NCI-H460 (cell line): ENCODE measurements at regions not wholly inside any gene's neighbourhood (a gene's known extent, or its start where the extent isn't known, plus 50 kb on each side); places are given as distances from the start of the nearest gene placed in this dataset.
A peak's percentile ranks its signal among the peaks of the same experiment; 100 is the strongest.

ENCODE experiments used
- DNase-seq: peaks from one replicate; pipeline ENCODE4 v3.0.0-alpha.2; 2016; ENCODE audit warnings: low read depth; ENCODE audit errors: extremely low read depth

DNA sequence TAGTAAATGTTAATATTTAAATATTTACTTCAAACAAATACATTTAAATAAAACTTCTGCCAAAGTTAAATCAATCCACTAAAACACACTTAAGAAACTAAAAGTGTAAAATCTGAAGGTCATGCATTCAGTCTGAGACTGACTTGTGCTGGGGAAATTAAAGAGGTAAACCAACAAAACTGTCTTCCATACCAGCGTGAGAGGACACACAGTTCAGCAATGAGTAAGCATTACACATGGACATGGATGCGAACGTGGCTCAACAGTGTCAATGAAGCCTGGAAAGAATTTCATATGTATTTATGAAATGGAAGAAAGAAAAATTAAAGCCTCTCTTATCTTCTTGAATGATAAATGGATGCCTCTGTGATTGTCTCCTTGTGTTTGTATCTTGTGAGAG is 1052.3 kb downstream of the AACS start:
- DNase-seq: peak; percentile 50

DNA sequence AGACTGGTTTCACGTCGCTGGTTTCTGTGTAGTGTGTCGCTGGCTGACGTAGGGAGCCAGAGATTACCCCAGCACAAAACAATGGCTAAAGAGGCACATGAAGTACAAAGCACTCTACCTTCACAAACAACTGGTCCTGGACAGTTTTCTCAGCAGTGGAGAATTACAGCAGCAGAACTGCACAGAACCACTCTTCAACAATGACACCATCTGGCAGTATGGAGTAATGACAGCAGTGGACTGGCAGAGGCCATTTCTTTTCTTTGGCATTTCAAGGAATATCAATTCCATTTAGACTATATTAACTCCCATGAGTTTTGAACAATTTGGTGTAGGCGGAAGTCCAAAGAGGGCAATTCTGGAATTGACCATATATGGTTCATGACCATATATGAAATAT is 1074.1 kb downstream of the AACS start:
- no peak for DNase-seq

DNA sequence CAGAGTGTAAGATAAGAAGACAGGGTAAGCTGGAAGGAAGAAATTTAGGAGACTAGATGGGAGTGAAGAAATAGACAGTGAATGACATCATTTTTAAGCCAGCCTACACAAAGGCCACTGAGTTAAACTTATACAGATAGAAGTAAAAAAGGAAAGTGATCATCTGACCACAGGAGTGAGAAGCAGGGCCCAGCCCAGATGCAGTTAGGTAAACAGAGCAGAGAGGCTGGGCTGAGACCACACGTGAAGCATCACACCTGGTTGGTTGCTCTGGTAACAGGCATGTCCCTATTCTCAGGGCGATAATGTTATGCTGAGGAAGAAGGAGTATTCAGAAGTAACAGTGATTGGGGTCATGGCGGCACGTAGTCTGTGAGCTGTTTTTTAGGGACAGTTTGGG is 1079.4 kb downstream of the AACS start:
- DNase-seq: no peak

DNA sequence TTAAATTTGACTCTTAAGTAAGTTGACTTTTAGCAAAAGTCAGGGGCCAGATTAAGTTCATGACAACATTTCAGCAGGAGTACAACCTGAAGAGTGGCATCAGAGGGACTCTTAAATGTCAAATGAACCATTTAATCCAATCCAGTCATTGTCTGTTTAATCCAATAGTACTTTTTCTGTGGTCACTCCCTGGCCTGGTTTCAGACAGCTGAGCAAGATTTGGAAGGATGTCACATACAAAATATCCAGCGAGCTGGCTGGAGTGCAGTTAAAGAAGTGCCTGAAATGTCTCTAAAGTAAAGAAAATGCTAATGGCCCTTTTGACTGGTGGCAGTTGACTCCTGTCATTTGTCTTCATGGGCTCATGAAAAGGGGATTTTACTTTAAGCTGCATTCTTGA is 1082.1 kb downstream of the AACS start:
- no peak for DNase-seq

DNA sequence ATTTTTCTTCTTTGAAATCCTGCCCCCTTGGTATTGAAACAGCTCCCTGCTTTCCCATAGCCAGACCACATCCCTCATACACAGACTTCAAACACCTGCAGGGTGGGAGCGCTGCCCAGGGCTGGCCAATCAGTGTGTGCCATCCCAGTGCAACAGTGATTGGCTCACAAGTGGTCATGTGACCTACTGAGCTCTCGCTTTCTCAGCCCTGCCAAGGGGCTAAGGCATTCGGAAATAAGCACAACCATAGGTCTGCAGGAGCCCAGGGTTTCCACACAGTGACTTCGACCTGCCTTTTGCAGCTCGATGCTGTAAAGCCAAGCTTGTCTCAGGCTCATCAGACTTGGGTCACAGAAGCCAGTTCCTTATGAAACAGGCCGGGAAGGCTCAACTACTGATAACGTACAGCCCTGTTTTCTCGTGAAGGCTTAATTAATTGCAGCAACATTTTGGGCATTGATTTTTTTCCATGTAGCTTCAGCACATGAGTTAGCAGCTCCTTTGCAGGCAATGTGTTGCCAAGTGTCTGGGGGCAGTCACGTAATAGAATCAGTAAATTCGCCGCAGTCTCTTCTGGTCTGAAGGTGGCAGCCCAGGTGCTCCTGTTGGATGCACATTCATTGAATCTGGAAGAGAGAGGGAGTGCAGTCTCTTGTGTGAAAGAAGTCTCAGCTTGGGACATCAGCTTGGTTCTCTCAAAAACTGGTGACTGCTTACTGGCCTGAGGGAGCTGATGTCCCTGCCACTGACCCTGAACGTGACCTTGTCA is 1091.8 kb downstream of the AACS start:
- DNase-seq: no peak

DNA sequence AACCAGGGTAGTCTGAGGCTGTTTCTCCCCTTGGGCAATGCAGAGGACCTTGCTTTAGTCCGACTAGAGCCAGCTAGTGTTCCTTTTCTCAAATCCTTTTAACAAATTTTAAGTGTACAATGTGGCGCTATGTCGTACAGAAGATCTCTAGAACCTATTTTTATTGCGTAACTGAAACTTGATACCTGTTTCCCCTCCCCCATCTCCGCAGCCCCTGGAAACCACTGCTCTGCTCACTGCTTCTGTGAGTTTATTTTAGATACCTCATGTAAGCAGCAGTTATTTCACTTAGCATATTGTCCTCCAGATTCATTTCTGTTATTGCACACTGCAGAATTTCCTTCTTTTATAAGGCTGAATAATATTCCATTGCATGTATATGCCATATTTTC is 1092.3 kb downstream of the AACS start:
- no peak for DNase-seq

GRCh38 chr12:126159139-126159538 is 1093.9 kb downstream of the AACS start:
- DNase-seq: no peak

GRCh38 chr12:126160912-126161311 is 1095.7 kb downstream of the AACS start:
- DNase-seq: no peak

- no peak for DNase-seq
Observed at GRCh38 chr12:126163984-126164383, 1098.7 kb downstream of the AACS start.

GRCh38 chr12:126171937-126172559 is 1106.8 kb downstream of the AACS start:
- DNase-seq: no peak

GRCh38 chr12:126182619-126183236 is 1117.5 kb downstream of the AACS start:
- no peak for DNase-seq

- DNase-seq: no peak
Observed at GRCh38 chr12:126185025-126185424, 1119.8 kb downstream of the AACS start.

GRCh38 chr12:126189856-126190255 is 1124.6 kb downstream of the AACS start:
- no peak for DNase-seq

DNA sequence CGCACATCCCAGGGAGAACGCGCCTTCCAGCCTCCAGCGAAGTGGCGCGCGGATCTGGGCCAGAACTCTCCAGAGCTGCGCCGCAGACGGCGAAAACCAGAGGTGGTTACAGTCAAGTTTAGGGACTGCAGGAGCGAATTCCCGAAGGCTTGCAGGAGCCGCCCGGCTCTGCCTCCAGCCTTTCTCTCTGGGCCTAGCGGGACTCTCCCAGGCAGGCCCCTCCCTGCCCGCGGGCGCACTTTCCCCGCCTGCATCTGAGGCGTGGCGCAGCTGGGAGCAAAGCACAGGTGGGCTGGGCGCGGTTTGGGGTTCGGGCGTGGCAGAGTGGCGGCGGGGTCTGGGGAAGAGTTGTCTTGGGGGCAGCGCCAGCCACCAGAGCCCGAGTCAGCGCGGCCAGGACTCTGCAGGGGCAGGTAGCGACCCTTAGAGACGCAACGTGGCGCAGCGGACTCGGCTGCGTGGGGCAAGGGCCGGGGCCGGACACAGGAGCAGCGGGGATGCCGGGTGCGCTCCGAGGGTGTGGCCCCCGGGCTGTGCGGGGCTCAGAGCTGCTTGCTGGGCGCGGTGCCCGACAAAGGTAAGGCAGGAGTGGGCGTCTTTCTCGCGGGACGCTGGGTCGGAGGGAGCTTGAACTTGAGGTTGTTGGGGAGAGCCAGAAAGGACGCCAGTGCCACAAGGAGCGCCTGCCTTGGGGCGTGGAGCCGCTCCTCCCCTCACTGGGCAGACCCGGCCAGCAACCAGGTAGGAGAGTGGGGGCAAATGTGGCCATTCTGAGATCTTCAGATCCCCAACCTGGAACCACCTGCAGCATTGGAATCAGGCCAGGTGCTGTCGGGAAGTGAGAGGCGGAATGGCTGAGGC is 1126.0 kb downstream of the AACS start:
- DNase-seq: no peak

GRCh38 chr12:126191949-126192348 is 1126.7 kb downstream of the AACS start:
- DNase-seq: no peak

DNA sequence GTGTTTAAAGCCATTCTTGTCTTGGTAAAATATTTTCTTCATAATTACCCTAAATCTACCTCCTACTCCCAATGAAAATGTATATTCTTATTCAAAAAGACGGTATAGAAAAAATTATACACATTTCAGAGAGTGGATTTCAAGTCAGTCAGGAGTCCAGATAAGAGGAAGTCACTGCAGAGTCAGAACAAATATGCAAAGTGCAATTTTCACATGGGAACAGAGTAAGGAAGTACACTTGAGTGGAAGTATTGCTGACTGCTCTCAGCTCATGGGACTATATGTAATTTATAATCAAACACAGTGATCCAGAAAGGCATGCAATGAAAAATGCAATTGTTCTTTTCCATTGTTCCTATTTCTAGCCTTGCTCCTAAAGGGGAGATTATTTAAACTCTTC is 1128.0 kb downstream of the AACS start:
- no peak for DNase-seq

- no peak for DNase-seq
Observed at GRCh38 chr12:126196263-126196662, 1131.0 kb downstream of the AACS start.

DNA sequence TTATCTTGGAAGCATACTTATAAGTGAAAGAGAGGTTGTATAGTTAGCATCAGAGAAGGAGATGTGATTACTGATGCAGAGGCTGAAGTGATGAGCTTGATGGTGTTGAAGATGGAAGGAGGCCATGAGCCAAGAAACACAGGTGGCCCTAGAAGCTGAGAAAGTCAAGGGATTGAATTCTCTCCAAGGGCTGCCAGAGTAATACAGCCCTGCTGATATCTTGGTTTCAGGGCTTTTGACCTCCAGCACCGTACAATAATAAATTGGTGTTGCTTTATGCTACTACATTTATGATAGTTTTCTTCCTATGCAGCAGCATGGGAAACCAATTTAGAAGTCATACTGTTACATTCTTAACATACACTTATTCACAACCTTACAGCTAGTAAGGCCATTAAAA is 1133.3 kb downstream of the AACS start:
- DNase-seq: no peak

DNA sequence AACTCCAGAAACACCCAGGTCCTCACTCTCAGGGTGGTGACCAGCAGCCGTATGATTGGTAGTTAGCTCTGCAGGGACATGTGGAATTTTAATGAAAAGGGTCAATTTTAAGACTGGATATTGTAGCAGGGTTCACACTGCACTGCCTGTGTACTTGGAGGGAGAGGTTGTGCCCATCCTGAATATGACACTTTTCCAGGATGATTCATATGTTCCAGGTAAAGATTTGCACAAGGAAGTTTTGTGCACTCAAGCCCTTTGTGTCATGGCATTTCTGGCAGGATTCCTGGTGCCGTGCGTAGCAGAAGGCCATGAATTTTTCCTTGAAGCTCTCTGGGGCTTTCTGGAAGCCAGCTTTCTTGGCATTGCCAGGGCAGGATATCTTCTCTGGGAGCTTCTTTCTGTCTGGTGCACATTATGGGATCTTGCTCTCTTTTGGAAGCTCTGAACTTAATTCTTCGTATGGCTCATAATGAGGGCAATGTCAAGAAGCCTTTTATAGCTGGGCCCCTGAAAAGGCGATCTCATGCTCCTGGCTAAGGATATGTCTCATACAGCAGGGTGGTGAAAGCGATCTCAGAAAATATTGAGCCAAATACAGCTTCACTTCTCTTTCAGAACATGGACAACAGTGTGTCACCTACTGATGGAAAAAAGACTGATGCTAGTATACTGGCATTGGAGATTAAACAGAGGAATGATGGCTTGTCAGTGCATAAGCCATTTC is 1133.9 kb downstream of the AACS start:
- no peak for DNase-seq

DNA sequence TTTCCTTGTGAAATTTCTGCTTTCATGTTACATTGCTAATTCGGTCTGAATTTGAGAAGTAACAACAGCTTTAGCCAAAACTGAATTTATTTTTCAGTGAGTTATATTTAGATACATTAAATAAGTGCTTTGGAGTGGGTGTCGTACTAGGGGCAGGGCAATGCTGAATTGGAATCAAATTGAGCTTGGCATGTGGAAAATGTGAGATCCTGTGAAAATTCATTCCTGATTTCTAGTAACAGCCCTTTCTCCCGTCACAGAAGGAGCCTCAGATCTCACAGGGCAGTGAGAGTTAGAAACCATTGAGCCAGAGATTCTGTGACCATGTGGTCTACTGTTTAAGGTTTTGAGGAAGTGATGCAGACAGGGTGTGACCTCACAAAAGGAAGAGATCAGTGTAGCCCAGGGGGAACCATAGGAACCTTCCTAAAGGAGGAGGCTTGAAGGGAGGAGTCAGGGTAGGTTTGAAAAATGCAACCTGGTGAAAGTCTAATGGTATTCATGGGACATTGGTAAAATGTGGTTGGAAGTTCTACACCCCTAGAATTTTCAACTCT is 1136.8 kb downstream of the AACS start:
- no peak for DNase-seq
